Thymus (tissue), 11 donors: ENCODE measurements at regions not wholly inside any gene's neighbourhood (a gene's known extent, or its start where the extent isn't known, plus 50 kb on each side); places are given as distances from the start of the nearest gene placed in this dataset.
A peak's percentile ranks its signal among the peaks of the same experiment; 100 is the strongest.

Experiments
- DNase-seq, 9 donors: peaks; one replicate each; pipeline ENCODE4 v3.0.0-alpha.2; 2013; ENCODE audit warnings: low spot score in 9 of 9, low read depth in 6 of 9, missing footprints in 1 of 9
- H3K27ac ChIP-seq, 2 donors: one replicate each; pipeline ENCODE4 v1.5.1; 2013; ENCODE audit warnings: control low read depth in 1 of 2, low read depth in 1 of 2, low read length in 1 of 2, mild to moderate bottlenecking in 1 of 2, moderate library complexity in 1 of 2
- H3K27me3 ChIP-seq, 2 donors: one replicate each; pipeline ENCODE4 v1.5.1; 2013; ENCODE audit warnings: low read length in 1 of 2; ENCODE audit not compliant: control insufficient read depth in 2 of 2, insufficient read depth in 1 of 2
- H3K36me3 ChIP-seq, 2 donors: one replicate each; pipeline ENCODE4 v1.5.1; 2013; ENCODE audit warnings: low read length in 1 of 2, mild to moderate bottlenecking in 1 of 2, moderate library complexity in 1 of 2; ENCODE audit not compliant: control insufficient read depth in 2 of 2, insufficient read depth in 2 of 2
- H3K4me1 ChIP-seq, 2 donors: one replicate each; pipeline ENCODE4 v1.5.1; 2013; ENCODE audit warnings: low read length in 2 of 2; ENCODE audit not compliant: control insufficient read depth in 2 of 2, insufficient read depth in 2 of 2
- H3K4me3 ChIP-seq, 2 donors: one replicate each; pipeline ENCODE4 v1.5.1; 2013; ENCODE audit warnings: low read length in 2 of 2, control low read depth in 1 of 2, mild to moderate bottlenecking in 1 of 2
- H3K9me3 ChIP-seq, 2 donors: one replicate each; pipeline ENCODE4 v1.5.1; 2013; ENCODE audit warnings: low read length in 1 of 2, mild to moderate bottlenecking in 1 of 2; ENCODE audit not compliant: control insufficient read depth in 2 of 2, insufficient read depth in 1 of 2
- WGBS: extraction: QIAGEN DNeasy Blood & Tissue Kit; methylation state at CpG from one replicate; pipeline ENCODE4 v1.1.7; 2013; 5-methylcytosine and 5-hydroxymethylcytosine counted together
- donor health status: healthy.

GRCh38 chr4:20096911-20097310 lies 154.8 kb upstream of the SLIT2 start:
- Histone ChIP-seq H3K9me3 (no peaks in the 10 kb centered on the region), H3K27ac (no peak overlapping the region), H3K36me3 (no peaks in the 10 kb centered on the region), H3K4me1 (no peaks in the 10 kb centered on the region), H3K4me3 (no peak overlapping the region), H3K27me3 (no peaks in the 10 kb centered on the region)
- 91% methylated on average over 2 of the region's 2 CpGs for WGBS
- no peak for DNase-seq

DNA sequence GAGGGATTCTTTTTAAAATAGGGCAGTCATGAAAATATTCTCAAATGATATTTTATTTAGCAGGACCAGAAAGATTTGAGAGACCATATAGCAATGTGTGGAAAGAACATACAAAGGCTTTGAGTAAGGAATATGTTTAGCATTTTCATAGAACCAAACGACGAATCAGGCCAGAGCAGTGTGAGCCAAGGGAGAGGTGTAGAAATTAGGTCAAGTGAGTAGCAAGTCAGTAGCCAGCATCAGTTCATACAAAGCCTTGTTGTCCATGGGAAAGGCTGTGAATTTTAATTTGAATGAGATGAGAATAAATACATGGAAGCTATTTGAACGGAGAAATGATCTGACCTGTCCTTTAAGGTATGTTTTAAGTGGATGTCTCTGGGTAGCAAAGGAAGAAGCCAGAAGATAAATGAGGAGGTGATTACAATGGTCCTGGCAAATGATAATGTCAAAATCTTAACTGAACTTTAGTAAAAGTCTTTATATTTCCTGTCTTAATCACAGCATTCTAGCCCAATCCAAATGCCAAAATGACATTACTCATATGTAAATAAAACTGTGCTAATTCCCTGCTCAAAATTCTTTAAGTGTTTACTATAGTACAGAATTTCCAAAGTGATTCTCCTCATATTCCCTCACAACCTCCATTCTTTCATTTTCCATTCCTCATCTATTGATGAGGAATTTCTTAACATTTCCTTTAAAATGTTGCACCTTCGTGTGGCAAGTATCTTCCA lies 155.7 kb upstream of the SLIT2 start:
- H3K36me3 ChIP-seq = no peaks in the 10 kb centered on the region
- no peaks in the 10 kb centered on the region for H3K4me1 ChIP-seq
- H3K27ac ChIP-seq = no peak overlapping the region
- DNase-seq = no peak
- no peaks in the 10 kb centered on the region for H3K27me3 ChIP-seq
- WGBS = 93% methylated on average over 4 of the region's 4 CpGs
- no peaks in the 10 kb centered on the region for H3K9me3 ChIP-seq
- H3K4me3 ChIP-seq = no peak overlapping the region

GRCh38 chr4:20091781-20092180 lies 159.9 kb upstream of the SLIT2 start:
- Histone ChIP-seq H3K27me3 (no peaks in the 10 kb centered on the region), H3K4me1 (no peaks in the 10 kb centered on the region), H3K27ac (no peak overlapping the region), H3K9me3 (no peaks in the 10 kb centered on the region), H3K36me3 (no peaks in the 10 kb centered on the region), H3K4me3 (no peak overlapping the region)
- 69% methylated on average over 1 of the region's 1 CpG for WGBS
- DNase-seq = no peak

DNA sequence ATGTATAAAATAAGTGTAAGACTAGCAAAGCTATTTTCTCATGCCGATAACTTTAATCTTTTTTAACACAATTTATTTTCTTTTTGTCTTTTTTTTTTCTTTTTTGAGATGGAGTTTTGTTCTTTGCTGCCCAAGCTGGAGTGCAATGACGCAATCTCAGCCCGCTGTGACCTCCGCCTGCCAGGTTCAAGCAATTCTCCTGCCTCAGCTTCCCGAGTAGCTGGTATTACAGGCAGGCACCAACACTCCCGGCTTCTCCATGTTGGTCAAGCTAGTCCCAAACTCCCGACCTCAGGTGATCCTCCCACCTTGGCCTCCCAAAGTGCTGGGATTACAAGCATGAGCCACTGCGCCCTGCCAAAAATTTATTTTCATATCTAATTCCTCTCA lies 164.2 kb upstream of the SLIT2 start:
- Histone ChIP-seq H3K4me3 (no peak overlapping the region), H3K27ac (no peak overlapping the region), H3K9me3 (no peaks in the 10 kb centered on the region), H3K27me3 (no peaks in the 10 kb centered on the region), H3K36me3 (no peaks in the 10 kb centered on the region), H3K4me1 (no peaks in the 10 kb centered on the region)
- no peak for DNase-seq
- WGBS = 93% methylated on average over 8 of the region's 8 CpGs

- Histone ChIP-seq H3K9me3 (no peaks in the 10 kb centered on the region), H3K27me3 (no peaks in the 10 kb centered on the region)
Measured at GRCh38 chr4:20086799-20087521, 164.7 kb upstream of the SLIT2 start.

GRCh38 chr4:20086067-20086798 lies 165.5 kb upstream of the SLIT2 start:
- no peaks in the 10 kb centered on the region for H3K27me3 ChIP-seq
- WGBS = 87% methylated on average over 6 of the region's 6 CpGs
- H3K9me3 ChIP-seq = no peaks in the 10 kb centered on the region
- H3K36me3 ChIP-seq = no peaks in the 10 kb centered on the region
- H3K4me1 ChIP-seq = no peaks in the 10 kb centered on the region
- DNase-seq = no peak
- H3K4me3 ChIP-seq = no peak overlapping the region
- no peak overlapping the region for H3K27ac ChIP-seq

More at GRCh38 chr4:20086799-20087521, 164.7 kb upstream of the SLIT2 start:
- no peak for DNase-seq
- H3K36me3 ChIP-seq = no peaks in the 10 kb centered on the region
- WGBS = 87% methylated on average over 6 of the region's 6 CpGs
- H3K27ac ChIP-seq = no peak overlapping the region
- H3K4me3 ChIP-seq = no peak overlapping the region
- no peaks in the 10 kb centered on the region for H3K4me1 ChIP-seq

DNA sequence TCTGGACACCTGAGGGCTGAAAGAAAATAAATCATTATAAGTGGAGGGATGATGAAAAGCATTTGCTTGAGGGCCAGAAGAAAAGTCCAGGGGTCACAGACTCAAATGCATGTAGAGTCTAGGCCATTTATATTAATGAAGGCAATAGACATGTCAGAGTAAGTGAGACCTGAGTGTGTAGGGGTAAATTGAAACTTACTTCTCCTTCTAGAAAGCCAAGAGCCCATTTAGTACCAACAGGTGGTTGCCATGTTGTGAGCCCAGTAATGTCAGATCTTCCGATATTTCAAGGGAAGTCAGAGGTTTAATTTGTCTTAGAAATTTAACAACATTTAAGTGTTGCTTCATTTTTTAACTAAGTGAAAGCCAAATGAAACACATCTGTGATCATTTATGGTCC lies 166.1 kb upstream of the SLIT2 start:
- Histone ChIP-seq H3K4me3 (no peak overlapping the region), H3K4me1 (no peaks in the 10 kb centered on the region), H3K27ac (no peak overlapping the region), H3K9me3 (no peaks in the 10 kb centered on the region), H3K36me3 (no peaks in the 10 kb centered on the region), H3K27me3 (no peaks in the 10 kb centered on the region)
- WGBS = 100% methylated on average over 1 of the region's 1 CpG
- DNase-seq = no peak

DNA sequence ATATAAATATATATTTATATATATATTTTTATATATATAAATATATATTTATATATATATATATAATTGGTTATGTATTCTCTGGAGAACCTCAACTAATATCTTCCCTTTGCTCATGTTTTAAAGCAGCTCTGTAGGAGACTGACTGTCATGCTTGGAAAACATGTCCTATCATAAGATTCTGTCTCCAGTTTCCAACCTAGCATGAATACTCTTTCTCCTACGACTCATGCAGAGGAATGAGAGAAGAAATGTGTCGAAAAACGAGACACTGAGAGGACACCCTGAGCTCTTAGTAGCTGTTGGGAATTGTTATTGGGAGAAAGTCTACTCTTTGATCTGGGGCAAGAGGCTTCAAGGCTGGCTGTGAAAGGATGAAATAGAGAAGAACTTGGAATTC lies 166.5 kb upstream of the SLIT2 start:
- 91% methylated on average over 3 of the region's 3 CpGs for WGBS
- Histone ChIP-seq H3K9me3 (no peaks in the 10 kb centered on the region), H3K27me3 (no peaks in the 10 kb centered on the region), H3K36me3 (no peaks in the 10 kb centered on the region), H3K27ac (no peak overlapping the region), H3K4me3 (no peak overlapping the region), H3K4me1 (no peaks in the 10 kb centered on the region)
- peak in 2 of 9 donors; percentile 1 to 18 for DNase-seq

GRCh38 chr4:20084488-20084887 lies 167.2 kb upstream of the SLIT2 start:
- no peaks in the 10 kb centered on the region for H3K36me3 ChIP-seq
- DNase-seq = peak in 4 of 9 donors; percentile 3 to 33 (median 14)
- no peaks in the 10 kb centered on the region for H3K27me3 ChIP-seq
- no peak overlapping the region for H3K4me3 ChIP-seq
- H3K9me3 ChIP-seq = no peaks in the 10 kb centered on the region
- no peak overlapping the region for H3K27ac ChIP-seq
- H3K4me1 ChIP-seq = no peaks in the 10 kb centered on the region
